DOHH2 (cell line): ENCODE measurements at regions not wholly inside any gene's neighbourhood (a gene's known extent, or its start where the extent isn't known, plus 50 kb on each side); places are given as distances from the start of the nearest gene placed in this dataset.

Source experiments
- H3F3A ChIP-seq: fragments of 200-600 bp; sonication (generic), shearing (Covaris generic); 2 replicates; pipeline ENCODE4 v1.6.0; 2016; ENCODE audit warnings: antibody characterized with exemption, mild to moderate bottlenecking; ENCODE audit not compliant: control insufficient read depth, insufficient read depth
- H3K27ac ChIP-seq: fragments of 200-600 bp; sonication (generic); 2 replicates; pipeline ENCODE4 v1.5.1; 2014; ENCODE audit warnings: low read depth, mild to moderate bottlenecking, low read length, moderate library complexity
- H3K27me3 ChIP-seq: fragments of 200-600 bp; sonication (generic); 2 replicates; pipeline ENCODE4 v1.6.1; 2014; ENCODE audit warnings: mild to moderate bottlenecking, low read length, mixed read lengths; ENCODE audit not compliant: control insufficient read depth
- H3K36me3 ChIP-seq: fragments of 200-600 bp; sonication (generic); 2 replicates; pipeline ENCODE4 v1.6.1; 2014; ENCODE audit warnings: mild to moderate bottlenecking, low read length, moderate library complexity, mixed read lengths; ENCODE audit not compliant: control insufficient read depth
- H3K4me1 ChIP-seq: fragments of 200-600 bp; sonication (generic); 2 replicates; pipeline ENCODE4 v1.6.1; 2014; ENCODE audit warnings: mild to moderate bottlenecking, low read length, mixed read lengths; ENCODE audit not compliant: control insufficient read depth
- H3K4me2 ChIP-seq: fragments of 200-600 bp; sonication (generic); 2 replicates; pipeline ENCODE4 v1.6.0; 2014; ENCODE audit warnings: mild to moderate bottlenecking, low read length, moderate library complexity
- H3K4me3 ChIP-seq: fragments of 200-600 bp; sonication (generic); 2 replicates; pipeline ENCODE4 v1.5.1; 2014; ENCODE audit warnings: mild to moderate bottlenecking, low read length, mixed read lengths
- H3K79me2 ChIP-seq: fragments of 200-600 bp; sonication (generic); 2 replicates; pipeline ENCODE4 v1.6.1; 2014; ENCODE audit warnings: mild to moderate bottlenecking, low read length, mixed read lengths; ENCODE audit not compliant: control insufficient read depth
- H3K9me2 ChIP-seq: fragments of 200-600 bp; sonication (generic); replicated peaks from 2 replicates; pipeline ENCODE4 v1.6.1; 2014; ENCODE audit warnings: mild to moderate bottlenecking, low read length, mixed read lengths; ENCODE audit not compliant: control insufficient read depth
- H3K9me3 ChIP-seq: fragments of 200-600 bp; sonication (generic); 2 replicates; pipeline ENCODE4 v1.6.1; 2014; ENCODE audit warnings: antibody characterized with exemption, low read length, mixed read lengths; ENCODE audit not compliant: control insufficient read depth, insufficient read depth
- H4K20me1 ChIP-seq: fragments of 200-600 bp; sonication (generic); 2 replicates; pipeline ENCODE4 v1.6.0; 2014; ENCODE audit warnings: low read depth, mild to moderate bottlenecking, antibody characterized with exemption, low read length, moderate library complexity; ENCODE audit not compliant: control insufficient read depth, insufficient read depth
- CTCF ChIP-seq: fragments of 200-600 bp; sonication (generic); IDR thresholded peaks from one replicate; pipeline ENCODE4 v1.5.1; 2014; ENCODE audit warnings: antibody characterized with exemption, mild to moderate bottlenecking, low read depth, low read length; ENCODE audit not compliant: poor library complexity, severe bottlenecking
- EZH2phosphoT487 ChIP-seq: fragments of 200-600 bp; sonication (generic); IDR thresholded peaks from 2 replicates; pipeline ENCODE4 v1.6.1; 2017; ENCODE audit warnings: borderline replicate concordance, mild to moderate bottlenecking, antibody characterized with exemption, low read length, moderate library complexity, mixed read lengths

- no peaks in the 10 kb centered on the region for H3F3A ChIP-seq
- H3K36me3 ChIP-seq: no peaks in the 10 kb centered on the region
- H3K9me3 ChIP-seq: no peaks in the 10 kb centered on the region
- no peak overlapping the region for H3K4me3 ChIP-seq
- no peaks in the 10 kb centered on the region for H4K20me1 ChIP-seq
- no peak overlapping the region for H3K4me2 ChIP-seq
- H3K27ac ChIP-seq: no peak overlapping the region
- no peaks in the 10 kb centered on the region for H3K9me2 ChIP-seq
- H3K4me1 ChIP-seq: no peaks in the 10 kb centered on the region
- no peak for TF ChIP-seq CTCF
- TF ChIP-seq EZH2phosphoT487: no peak
- no peaks in the 10 kb centered on the region for H3K79me2 ChIP-seq
- no peaks in the 10 kb centered on the region for H3K27me3 ChIP-seq
Measured at GRCh38 chr11:38547462-38547861, 1949.4 kb upstream of the RAG2 start.

GRCh38 chr11:38543986-38544385 is 1946.0 kb upstream of the RAG2 start:
- no peaks in the 10 kb centered on the region for H3K9me3 ChIP-seq
- H3K4me2 ChIP-seq: no peak overlapping the region
- H3K4me1 ChIP-seq: no peaks in the 10 kb centered on the region
- H3K27me3 ChIP-seq: no peaks in the 10 kb centered on the region
- H3F3A ChIP-seq: no peaks in the 10 kb centered on the region
- TF ChIP-seq EZH2phosphoT487: no peak
- TF ChIP-seq CTCF: no peak
- no peaks in the 10 kb centered on the region for H3K36me3 ChIP-seq
- H3K79me2 ChIP-seq: no peaks in the 10 kb centered on the region
- H3K27ac ChIP-seq: no peak overlapping the region
- no peak overlapping the region for H3K4me3 ChIP-seq
- H3K9me2 ChIP-seq: no peaks in the 10 kb centered on the region
- H4K20me1 ChIP-seq: no peaks in the 10 kb centered on the region

- H3K79me2 ChIP-seq: no peaks in the 10 kb centered on the region
Measured at GRCh38 chr11:38543311-38543710, 1945.3 kb upstream of the RAG2 start.

More at GRCh38 chr11:38543311-38543710, 1945.3 kb upstream of the RAG2 start:
- Histone ChIP-seq H4K20me1 (no peaks in the 10 kb centered on the region), H3K9me3 (no peaks in the 10 kb centered on the region), H3K4me3 (no peak overlapping the region), H3K27ac (no peak overlapping the region), H3K27me3 (no peaks in the 10 kb centered on the region), H3K4me1 (no peaks in the 10 kb centered on the region), H3K9me2 (no peaks in the 10 kb centered on the region), H3K36me3 (no peaks in the 10 kb centered on the region), H3K4me2 (no peak overlapping the region), H3F3A (no peaks in the 10 kb centered on the region)
- TF ChIP-seq CTCF (no peak), EZH2phosphoT487 (no peak)
